Mesendoderm (in vitro differentiated cells): ENCODE measurements at regions not wholly inside any gene's neighbourhood (a gene's known extent, or its start where the extent isn't known, plus 50 kb on each side); places are given as distances from the start of the nearest gene placed in this dataset.

Source experiments
- DNase-seq: peaks from one replicate; pipeline ENCODE4 v3.0.0; 2013
- H2AK5ac ChIP-seq: 2 replicates; pipeline ENCODE4 v1.6.1; 2013; ENCODE audit warnings: low read length, inconsistent platforms
- H2BK120ac ChIP-seq: 2 replicates; pipeline ENCODE4 v1.6.1; 2013; ENCODE audit warnings: low read depth, mild to moderate bottlenecking, low read length, moderate library complexity, mixed read lengths
- H2BK15ac ChIP-seq: replicated peaks from 2 replicates; pipeline ENCODE4 v1.6.1; 2013; ENCODE audit warnings: low read depth, mild to moderate bottlenecking, moderate library complexity
- H2BK5ac ChIP-seq: 2 replicates; pipeline ENCODE4 v1.6.1; 2013; ENCODE audit warnings: low read length, inconsistent platforms
- H3K18ac ChIP-seq: 2 replicates; pipeline ENCODE4 v1.6.1; 2013; ENCODE audit warnings: mild to moderate bottlenecking, low read length, mixed read lengths
- H3K23ac ChIP-seq: one replicate; pipeline ENCODE4 v1.6.1; 2013; ENCODE audit warnings: low read length
- H3K27ac ChIP-seq: 2 replicates; pipeline ENCODE4 v1.5.1; 2013; ENCODE audit warnings: low read depth, mild to moderate bottlenecking, inconsistent platforms, low read length, moderate library complexity
- H3K27me3 ChIP-seq: 2 replicates; pipeline ENCODE4 v1.6.1; 2013; ENCODE audit warnings: low read length, control low read depth, mild to moderate bottlenecking, inconsistent platforms; ENCODE audit not compliant: insufficient read depth, poor library complexity
- H3K36me3 ChIP-seq: 2 replicates; pipeline ENCODE4 v1.6.1; 2013; ENCODE audit warnings: low read length, inconsistent platforms; ENCODE audit not compliant: control insufficient read depth, insufficient read depth
- H3K4ac ChIP-seq: one replicate; pipeline ENCODE4 v1.6.1; 2013; ENCODE audit warnings: low read depth, mild to moderate bottlenecking, low read length, moderate library complexity
- H3K4me1 ChIP-seq: 2 replicates; pipeline ENCODE4 v1.6.1; 2013; ENCODE audit warnings: low read depth, low read length, inconsistent platforms; ENCODE audit not compliant: control insufficient read depth
- H3K4me2 ChIP-seq: 2 replicates; pipeline ENCODE4 v1.6.1; 2013; ENCODE audit warnings: low read length
- H3K4me3 ChIP-seq: 2 replicates; pipeline ENCODE4 v1.5.1; 2013; ENCODE audit warnings: mild to moderate bottlenecking, low read length
- H3K56ac ChIP-seq: one replicate; pipeline ENCODE4 v1.6.1; 2013; ENCODE audit warnings: low read length
- H3K79me1 ChIP-seq: 2 replicates; pipeline ENCODE4 v1.6.1; 2013; ENCODE audit warnings: low read length, inconsistent platforms
- H3K79me2 ChIP-seq: 2 replicates; pipeline ENCODE4 v1.6.1; 2013; ENCODE audit warnings: mild to moderate bottlenecking, low read length; ENCODE audit not compliant: control insufficient read depth, insufficient read depth
- H3K9ac ChIP-seq: 2 replicates; pipeline ENCODE4 v1.6.1; 2013; ENCODE audit warnings: low read length, inconsistent platforms
- H4K5ac ChIP-seq: one replicate; pipeline ENCODE4 v1.6.1; 2013; ENCODE audit warnings: low read length
- H4K8ac ChIP-seq: one replicate; pipeline ENCODE4 v1.6.1; 2013; ENCODE audit warnings: low read depth, mild to moderate bottlenecking, control low read depth, low read length, moderate library complexity
- WGBS: extraction: QIAGEN DNeasy Blood & Tissue Kit; methylation state at CpG from one replicate; pipeline ENCODE4 v1.1.7; 2013; ENCODE audit warnings: low lambda C conversion rate, missing lambda C conversion rate; ENCODE audit not compliant: insufficient coverage; ENCODE audit errors: extremely low coverage; 5-methylcytosine and 5-hydroxymethylcytosine counted together

DNA sequence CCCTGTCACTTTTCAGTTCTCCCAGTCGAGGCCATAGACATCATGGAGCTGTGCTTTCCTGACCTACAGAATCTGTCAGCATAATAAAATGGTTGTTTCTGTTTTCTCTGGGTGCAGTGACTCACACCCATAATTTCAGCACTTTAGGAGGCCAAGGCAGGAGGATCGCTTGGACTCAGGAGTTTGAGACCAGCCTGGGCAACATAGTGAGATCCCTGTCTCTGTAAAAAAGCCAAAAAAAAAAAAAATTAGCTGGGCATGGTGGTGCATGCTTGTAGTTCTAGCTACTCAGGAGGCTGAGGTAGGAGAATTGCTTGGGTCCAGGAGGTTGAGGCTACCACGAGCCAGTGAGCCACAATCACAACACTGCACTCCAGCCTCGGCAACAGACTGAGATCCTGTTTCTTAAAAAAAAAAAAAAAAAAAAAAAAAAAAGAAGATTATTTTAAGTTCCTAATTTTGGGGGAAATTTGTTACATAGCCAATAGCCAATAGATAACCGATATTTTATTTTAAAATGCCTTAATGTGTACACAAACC lies 196.2 kb downstream of the ADSS2 start:
- Histone ChIP-seq H3K18ac (no peak overlapping the region), H3K4me2 (no peak overlapping the region), H2BK120ac (no peak overlapping the region), H3K4ac (no peak overlapping the region), H3K4me1 (no peaks in the 10 kb centered on the region), H3K4me3 (no peak overlapping the region), H3K27ac (no peak overlapping the region), H2BK5ac (no peak overlapping the region), H3K27me3 (no peaks in the 10 kb centered on the region), H3K56ac (no peak overlapping the region), H4K5ac (no peak overlapping the region), H3K79me1 (no peaks in the 10 kb centered on the region), H3K9ac (no peak overlapping the region), H2AK5ac (no peak overlapping the region), H2BK15ac (no peak overlapping the region), H3K23ac (no peak overlapping the region), H3K36me3 (no peaks in the 10 kb centered on the region), H3K79me2 (no peaks in the 10 kb centered on the region), H4K8ac (no peak overlapping the region)
- DNase-seq, result no peak
- WGBS, result no CpG with 5 or more reads among the region's 5 CpGs

DNA sequence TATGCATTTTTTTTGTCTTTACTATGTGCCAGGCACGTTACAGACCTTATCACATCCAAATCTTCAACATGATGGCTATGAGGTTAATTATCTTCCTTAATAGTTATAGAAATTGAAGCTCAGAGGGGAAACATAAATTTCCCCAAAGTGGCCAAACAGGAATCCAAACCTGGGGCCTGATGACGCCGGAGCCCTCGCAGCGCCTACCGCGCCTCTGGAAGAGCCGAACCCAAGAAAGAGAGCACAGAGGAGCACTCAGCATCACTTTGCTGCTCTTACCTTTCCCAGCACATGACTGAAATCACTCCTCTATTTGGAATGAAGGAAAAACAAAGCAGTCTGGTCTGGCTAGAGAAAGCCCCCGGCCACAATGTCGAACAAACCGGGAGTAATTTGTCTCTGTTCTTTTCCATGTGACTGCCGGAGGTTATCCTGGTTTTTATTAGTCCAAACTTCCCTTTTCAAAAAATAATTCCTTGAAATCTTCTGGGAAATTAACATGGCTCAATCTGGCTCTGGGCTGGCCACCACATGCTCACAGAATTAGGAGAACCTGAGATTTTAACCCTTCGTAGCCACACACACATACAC lies 195.5 kb downstream of the ADSS2 start:
- DNase-seq, result no peak

DNA sequence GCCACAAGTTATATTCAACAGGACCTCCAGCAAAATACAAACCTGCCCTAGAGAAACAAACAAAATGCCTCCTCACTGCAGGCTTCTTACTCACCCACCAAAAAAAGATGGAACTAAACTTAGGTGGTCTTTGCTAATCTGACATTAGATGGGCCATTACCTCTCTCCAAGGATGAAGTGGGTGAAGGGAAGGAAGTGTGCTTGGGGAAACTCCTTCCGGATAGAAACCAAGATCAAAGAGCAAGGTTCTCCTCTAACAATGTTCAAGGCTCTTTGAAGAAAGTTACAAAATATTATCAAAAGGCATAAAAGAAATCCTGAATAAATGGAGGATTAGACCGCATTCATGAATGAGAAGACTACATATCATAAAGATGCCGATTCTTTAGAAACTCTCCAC lies 187.5 kb downstream of the ADSS2 start:
- Histone ChIP-seq H3K4me2 (no peak overlapping the region), H3K4ac (no peak overlapping the region), H3K56ac (no peak overlapping the region), H4K8ac (no peak overlapping the region), H3K23ac (no peak overlapping the region), H2BK5ac (no peak overlapping the region), H3K36me3 (no peaks in the 10 kb centered on the region), H2BK120ac (no peak overlapping the region), H3K79me2 (no peaks in the 10 kb centered on the region), H3K4me1 (no peaks in the 10 kb centered on the region), H3K18ac (no peak overlapping the region), H4K5ac (no peak overlapping the region), H3K27ac (no peak overlapping the region), H3K27me3 (no peaks in the 10 kb centered on the region), H2BK15ac (no peak overlapping the region), H3K4me3 (no peak overlapping the region), H3K79me1 (no peaks in the 10 kb centered on the region), H3K9ac (no peak overlapping the region), H2AK5ac (no peak overlapping the region)
- no CpG with 5 or more reads among the region's 3 CpGs for WGBS
- DNase-seq, result no peak

More for the DNA sequence above, 195.5 kb downstream of the ADSS2 start:
- Histone ChIP-seq H2BK5ac (no peak overlapping the region), H3K9ac (no peak overlapping the region), H2BK120ac (no peak overlapping the region), H3K56ac (no peak overlapping the region), H3K36me3 (no peaks in the 10 kb centered on the region), H3K23ac (no peak overlapping the region), H4K8ac (no peak overlapping the region), H3K4me1 (no peaks in the 10 kb centered on the region), H3K27ac (no peak overlapping the region), H3K4ac (no peak overlapping the region), H3K4me2 (no peak overlapping the region), H3K27me3 (no peaks in the 10 kb centered on the region), H4K5ac (no peak overlapping the region), H3K79me2 (no peaks in the 10 kb centered on the region), H2AK5ac (no peak overlapping the region), H3K18ac (no peak overlapping the region), H3K79me1 (no peaks in the 10 kb centered on the region), H3K4me3 (no peak overlapping the region), H2BK15ac (no peak overlapping the region)
- no CpG with 5 or more reads among the region's 13 CpGs for WGBS

DNA sequence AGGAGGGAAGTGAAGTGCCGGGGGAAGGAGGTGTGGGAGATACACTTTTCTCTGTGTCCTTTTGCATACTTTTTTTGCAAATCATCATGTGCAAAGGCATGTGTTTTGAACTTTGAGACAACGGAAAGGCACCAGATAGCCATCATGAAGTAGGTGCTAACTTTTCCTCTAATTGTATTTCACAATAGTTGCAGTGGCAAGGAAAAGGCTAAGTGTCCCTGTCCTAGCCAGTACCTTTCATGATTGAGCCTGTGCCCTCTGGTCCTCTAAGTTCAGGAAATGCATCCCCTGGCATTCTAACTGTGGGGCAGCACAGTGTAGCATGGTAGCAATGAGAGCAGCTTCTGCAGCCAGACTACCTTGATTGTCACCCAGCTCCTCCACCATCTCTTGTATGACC lies 186.2 kb downstream of the ADSS2 start:
- DNase-seq, result no peak
- H3K18ac ChIP-seq, result no peak overlapping the region
- no peak overlapping the region for H2BK120ac ChIP-seq
- no peaks in the 10 kb centered on the region for H3K4me1 ChIP-seq
- no peak overlapping the region for H2BK15ac ChIP-seq
- H3K4me2 ChIP-seq, result no peak overlapping the region
- WGBS, result no CpG with 5 or more reads among the region's 2 CpGs
- no peaks in the 10 kb centered on the region for H3K36me3 ChIP-seq
- no peak overlapping the region for H3K23ac ChIP-seq
- H3K9ac ChIP-seq, result no peak overlapping the region
- no peak overlapping the region for H3K56ac ChIP-seq
- no peak overlapping the region for H4K5ac ChIP-seq
- no peak overlapping the region for H4K8ac ChIP-seq
- H2BK5ac ChIP-seq, result no peak overlapping the region
- no peaks in the 10 kb centered on the region for H3K27me3 ChIP-seq
- H2AK5ac ChIP-seq, result no peak overlapping the region
- H3K79me2 ChIP-seq, result no peaks in the 10 kb centered on the region
- no peak overlapping the region for H3K4ac ChIP-seq
- H3K79me1 ChIP-seq, result no peaks in the 10 kb centered on the region
- no peak overlapping the region for H3K4me3 ChIP-seq
- no peak overlapping the region for H3K27ac ChIP-seq

DNA sequence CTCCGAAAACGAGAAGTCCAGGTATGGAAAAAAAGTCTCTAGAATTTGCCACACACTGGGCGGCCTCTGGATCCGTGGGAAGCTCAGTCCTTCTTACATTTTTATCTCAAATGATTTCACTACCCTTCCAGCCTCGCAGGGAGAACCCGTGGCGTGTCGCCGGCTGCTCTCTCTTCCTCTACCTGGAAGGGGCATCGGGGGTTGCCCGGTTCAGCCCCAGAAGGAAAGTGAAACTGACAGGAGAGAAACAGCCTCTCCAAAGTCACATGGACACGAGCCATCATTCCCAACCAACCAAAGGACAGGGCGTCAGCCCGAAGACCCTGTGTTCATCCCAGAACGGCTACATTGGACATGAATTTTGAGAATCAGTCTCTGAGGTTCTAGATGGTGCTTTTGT lies 182.5 kb downstream of the ADSS2 start:
- H3K4me2 ChIP-seq, result no peak overlapping the region
- no peaks in the 10 kb centered on the region for H3K79me1 ChIP-seq
- H2BK120ac ChIP-seq, result no peak overlapping the region
- H3K23ac ChIP-seq, result no peak overlapping the region
- no peak overlapping the region for H4K8ac ChIP-seq
- H3K56ac ChIP-seq, result no peak overlapping the region
- H2AK5ac ChIP-seq, result no peak overlapping the region
- no CpG with 5 or more reads among the region's 15 CpGs for WGBS
- no peak overlapping the region for H3K27ac ChIP-seq
- H3K4me3 ChIP-seq, result no peak overlapping the region
- no peaks in the 10 kb centered on the region for H3K79me2 ChIP-seq
- H3K9ac ChIP-seq, result no peak overlapping the region
- DNase-seq, result no peak
- no peaks in the 10 kb centered on the region for H3K4me1 ChIP-seq
- H3K36me3 ChIP-seq, result no peaks in the 10 kb centered on the region
- no peak overlapping the region for H4K5ac ChIP-seq
- no peak overlapping the region for H3K4ac ChIP-seq
- H3K27me3 ChIP-seq, result no peaks in the 10 kb centered on the region
- H3K18ac ChIP-seq, result no peak overlapping the region
- no peak overlapping the region for H2BK5ac ChIP-seq
- no peak overlapping the region for H2BK15ac ChIP-seq

DNA sequence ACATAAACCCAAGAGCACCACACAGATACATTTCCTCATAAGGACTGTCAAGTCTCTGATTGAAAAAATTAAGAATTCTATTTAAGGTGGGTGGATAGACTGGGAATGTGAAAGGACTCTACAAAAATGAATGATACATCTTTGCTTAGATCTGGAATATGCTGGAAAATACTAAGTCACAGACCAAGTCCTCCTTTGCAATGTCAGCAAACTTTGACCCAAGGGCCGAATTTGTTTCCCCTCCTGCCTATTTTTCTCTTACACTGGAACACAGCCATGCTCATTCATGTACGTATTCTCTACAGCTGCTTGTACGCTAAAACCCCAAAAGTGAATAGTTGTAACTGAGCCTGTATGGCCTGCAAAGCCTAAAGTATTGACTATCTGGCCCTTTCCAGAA lies 180.7 kb downstream of the ADSS2 start:
- H2AK5ac ChIP-seq, result no peak overlapping the region
- no peak overlapping the region for H4K8ac ChIP-seq
- no peak overlapping the region for H3K18ac ChIP-seq
- H2BK5ac ChIP-seq, result no peak overlapping the region
- H3K23ac ChIP-seq, result no peak overlapping the region
- no peaks in the 10 kb centered on the region for H3K36me3 ChIP-seq
- H3K4ac ChIP-seq, result no peak overlapping the region
- no peaks in the 10 kb centered on the region for H3K4me1 ChIP-seq
- no peak overlapping the region for H3K27ac ChIP-seq
- no peak overlapping the region for H2BK15ac ChIP-seq
- H3K4me2 ChIP-seq, result no peak overlapping the region
- H3K4me3 ChIP-seq, result no peak overlapping the region
- H3K9ac ChIP-seq, result no peak overlapping the region
- no peak overlapping the region for H2BK120ac ChIP-seq
- H3K79me1 ChIP-seq, result no peaks in the 10 kb centered on the region
- no CpG with 5 or more reads among the region's 3 CpGs for WGBS
- no peak for DNase-seq
- H3K56ac ChIP-seq, result no peak overlapping the region
- no peaks in the 10 kb centered on the region for H3K27me3 ChIP-seq
- H3K79me2 ChIP-seq, result no peaks in the 10 kb centered on the region
- H4K5ac ChIP-seq, result no peak overlapping the region
